ENCODE measurements at regions not wholly inside any gene's neighbourhood (a gene's known extent, or its start where the extent isn't known, plus 50 kb on each side); places are given as distances from the start of the nearest gene placed in this dataset.

DNA sequence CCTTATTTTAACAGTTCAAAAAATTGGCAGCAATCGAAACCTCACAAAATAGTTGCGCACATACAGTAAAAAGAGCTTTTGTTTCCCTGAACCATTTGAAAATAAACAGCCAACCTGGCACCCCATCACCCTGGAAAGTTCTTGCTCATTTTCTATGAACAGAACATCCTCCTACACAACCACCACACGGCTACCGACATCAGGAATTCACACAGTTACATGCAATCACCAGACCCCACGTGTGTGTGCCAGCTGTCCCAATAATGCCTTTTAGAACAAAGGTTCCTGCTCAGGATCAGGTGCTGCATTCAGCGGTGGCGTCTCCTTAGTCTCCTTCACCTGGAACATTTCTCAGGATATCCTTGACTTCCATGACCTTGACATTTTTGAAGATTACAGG lies 186.5 kb downstream of the KLF13 start:
- no peak for DNase-seq

DNA sequence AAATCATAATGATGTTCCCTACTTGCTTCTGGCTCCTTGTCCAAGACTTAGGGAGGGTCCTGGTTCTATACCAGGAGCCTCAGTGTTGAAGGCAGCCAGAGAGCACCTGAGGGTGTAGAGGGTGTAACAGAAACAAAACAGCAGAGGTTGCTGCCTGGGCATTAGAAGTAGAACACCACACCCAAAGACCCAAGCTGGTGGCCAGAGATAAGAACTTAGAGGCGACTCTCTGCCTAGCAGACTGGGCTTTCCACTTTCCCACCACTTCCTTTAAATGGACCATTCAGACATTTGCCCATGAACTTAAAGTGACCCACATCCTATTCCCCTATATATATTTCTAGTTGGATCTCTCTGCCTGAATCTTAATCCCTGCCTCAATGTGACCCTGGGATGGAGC lies 189.8 kb downstream of the KLF13 start:
- DNase-seq = no peak

GRCh38 chr15:31516874-31517273 lies 190.2 kb downstream of the KLF13 start:
- no peak for DNase-seq

DNA sequence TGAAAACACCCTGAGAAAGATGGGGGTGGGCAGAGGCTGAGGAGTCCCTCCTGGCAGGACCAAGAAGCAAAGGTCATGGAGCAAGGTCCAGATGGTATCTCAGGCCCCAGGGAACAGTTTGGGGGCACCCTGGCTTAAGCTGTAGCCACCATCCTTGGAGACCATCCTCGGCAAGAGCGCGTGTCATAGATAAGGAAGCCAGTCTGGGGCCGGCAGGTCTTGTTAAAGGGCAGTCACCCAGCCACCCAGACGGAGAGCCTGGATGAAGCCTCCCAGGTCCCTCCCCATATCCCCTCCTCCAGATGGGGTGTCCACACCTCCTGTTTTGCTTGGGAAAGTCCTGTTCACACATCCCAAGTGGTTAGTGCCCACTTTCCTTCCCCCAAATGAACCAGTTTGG lies 191.1 kb downstream of the KLF13 start:
- no peak for DNase-seq

DNA sequence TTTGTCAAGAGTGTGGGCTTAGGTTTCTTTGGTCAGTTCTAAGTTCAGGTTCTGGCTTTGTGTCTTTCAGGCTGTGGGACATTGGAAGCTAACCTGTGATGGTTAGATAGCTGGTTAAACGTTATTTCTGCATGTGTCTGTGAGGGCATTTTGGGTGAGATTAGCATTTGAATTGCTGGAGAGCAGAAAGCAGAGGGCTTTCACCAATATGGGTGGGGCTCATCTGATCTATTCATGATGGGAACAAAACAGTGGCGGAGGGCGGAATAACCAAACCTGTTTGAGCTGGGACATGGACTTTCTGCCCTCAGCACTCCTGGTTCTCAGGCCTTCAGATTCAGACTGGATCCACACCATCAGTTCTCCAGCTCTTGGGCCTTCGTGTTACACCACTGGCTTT lies 195.4 kb downstream of the KLF13 start:
- DNase-seq = no peak

DNA sequence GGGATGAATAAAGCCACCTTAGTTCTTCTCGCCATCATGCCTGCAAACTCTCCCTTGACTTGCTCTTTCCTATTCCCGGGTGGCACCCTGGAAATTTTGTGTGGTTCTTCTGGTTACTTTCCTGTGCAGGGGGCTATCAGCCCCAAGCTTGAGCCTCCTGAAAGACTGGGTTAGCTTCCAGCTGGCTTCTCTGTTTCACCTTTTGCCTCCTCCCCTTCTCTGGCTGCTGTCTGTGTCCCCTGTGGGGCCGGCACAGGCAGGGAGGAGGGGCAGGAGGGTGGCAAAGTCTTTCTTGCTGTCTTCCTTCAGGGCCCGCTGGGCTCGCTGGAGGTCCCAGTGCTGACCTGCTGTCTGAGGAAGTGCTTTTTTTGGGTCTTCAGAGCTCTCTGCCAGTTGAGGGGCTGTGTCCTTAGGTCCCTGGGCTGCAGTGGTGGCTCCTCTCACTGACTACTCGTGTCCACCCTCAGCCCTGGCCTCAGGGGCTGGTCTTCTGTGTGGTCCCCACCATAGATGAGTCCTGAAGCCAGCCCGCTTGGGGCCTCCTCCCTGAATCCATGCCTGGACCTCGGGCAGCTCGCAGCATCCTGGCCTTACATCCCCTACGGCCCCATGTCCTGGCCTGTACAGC lies 196.5 kb downstream of the KLF13 start:
- no peak for DNase-seq

DNA sequence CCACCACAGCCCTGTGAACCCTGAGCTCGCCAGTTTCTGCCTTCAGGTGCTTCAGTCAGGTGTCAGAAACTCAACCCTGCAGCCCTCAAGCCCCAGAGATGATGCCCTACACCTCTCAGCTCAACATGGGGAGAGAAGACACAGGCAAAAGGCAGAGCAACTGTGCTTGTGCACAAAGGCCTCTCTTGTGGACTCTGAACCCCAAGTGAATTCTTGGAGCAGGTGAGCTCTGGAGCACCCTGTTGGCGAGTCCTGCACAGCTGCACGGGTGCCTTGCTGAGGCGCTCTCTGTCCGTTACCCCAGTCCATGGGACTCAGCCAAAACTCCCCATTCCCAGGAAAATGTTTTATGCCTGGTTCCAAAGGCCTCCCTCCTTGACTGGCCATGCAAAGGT lies 197.0 kb downstream of the KLF13 start:
- no peak for DNase-seq

DNA sequence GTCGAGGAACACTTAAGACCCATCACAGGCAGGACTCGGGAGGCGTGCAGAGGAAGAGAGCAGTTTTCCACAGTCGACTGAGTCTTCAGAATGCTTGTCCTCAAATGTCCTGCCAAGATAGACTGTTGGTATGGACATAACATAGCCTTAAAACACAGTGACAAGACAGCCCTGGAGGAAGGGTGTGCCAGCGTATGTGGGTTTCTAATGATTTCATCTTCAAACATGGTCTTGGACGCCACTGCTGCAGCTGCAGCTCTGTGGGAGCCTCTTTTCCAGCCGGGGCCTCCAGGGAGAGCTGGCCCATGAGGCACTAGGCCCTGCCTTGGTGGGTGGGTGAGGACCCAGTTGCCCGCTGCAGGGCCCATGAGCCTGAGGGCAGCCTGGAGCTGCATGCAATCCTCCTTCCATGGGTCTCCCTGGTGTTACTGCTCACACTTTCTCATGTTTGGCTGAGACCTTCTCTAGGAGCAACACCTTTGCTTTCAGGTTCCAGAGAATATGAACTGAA lies 198.6 kb downstream of the KLF13 start:
- DNase-seq = no peak

GRCh38 chr15:31525988-31526665 lies 199.5 kb downstream of the KLF13 start:
- DNase-seq = no peak

DNA sequence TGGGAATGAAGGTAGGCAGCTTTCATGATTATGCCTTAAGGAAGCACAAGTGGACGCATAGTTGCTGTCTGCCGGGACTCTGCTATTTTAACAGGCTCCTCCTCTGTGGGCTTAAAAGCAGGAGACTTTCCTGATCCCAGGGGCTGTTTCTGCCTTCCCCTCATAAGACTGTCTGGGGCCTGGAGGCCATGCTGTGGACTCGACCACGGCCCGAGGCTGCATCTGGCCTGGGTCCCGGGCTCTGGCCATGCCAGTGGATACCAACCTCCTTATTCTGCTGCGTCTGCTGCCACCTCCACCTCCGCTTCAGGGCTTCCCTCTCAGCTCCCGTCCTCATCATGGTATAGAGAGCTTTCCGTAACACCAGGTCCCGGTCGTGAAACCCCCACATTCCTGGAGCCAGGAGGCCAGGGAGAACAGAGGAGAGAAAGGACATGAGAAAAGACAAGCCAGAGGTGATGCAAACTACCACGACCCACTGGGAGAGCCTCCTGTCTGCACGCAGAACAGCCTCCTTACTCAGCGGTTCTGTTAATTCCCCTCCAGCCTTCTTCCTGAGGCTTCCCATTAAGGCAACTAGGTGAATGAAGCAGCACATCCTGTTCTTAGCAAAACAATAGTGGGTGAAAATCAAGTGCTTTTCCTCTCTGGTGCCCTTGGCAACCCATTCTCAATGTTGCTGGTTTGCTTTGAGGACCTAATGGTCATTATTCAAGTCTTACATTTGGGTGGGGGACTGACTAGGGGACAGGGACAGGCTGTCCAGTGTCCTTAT lies 200.5 kb downstream of the KLF13 start:
- DNase-seq = no peak

DNA sequence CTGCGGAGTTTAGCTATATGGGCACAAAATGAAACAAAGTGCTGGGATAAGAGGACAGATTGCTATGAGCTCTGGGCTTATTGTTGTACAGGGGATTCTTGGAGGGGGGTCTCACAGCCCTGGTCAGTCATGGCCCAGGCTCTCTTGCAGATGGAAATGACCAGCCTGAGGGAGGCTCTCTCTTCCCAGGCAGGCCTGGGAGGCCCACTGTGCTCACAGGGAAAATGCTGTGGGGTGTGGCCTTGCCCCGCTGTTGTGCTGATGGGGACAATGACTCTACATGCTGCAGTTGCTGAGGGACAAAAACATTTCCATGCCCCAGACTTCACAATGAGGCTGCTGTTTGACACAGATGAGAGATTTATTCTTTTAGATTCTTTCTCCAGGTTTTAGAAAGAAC lies 202.2 kb downstream of the KLF13 start:
- DNase-seq = no peak

- DNase-seq = no peak
Measured at GRCh38 chr15:31537770-31538592, 211.3 kb downstream of the KLF13 start.

DNA sequence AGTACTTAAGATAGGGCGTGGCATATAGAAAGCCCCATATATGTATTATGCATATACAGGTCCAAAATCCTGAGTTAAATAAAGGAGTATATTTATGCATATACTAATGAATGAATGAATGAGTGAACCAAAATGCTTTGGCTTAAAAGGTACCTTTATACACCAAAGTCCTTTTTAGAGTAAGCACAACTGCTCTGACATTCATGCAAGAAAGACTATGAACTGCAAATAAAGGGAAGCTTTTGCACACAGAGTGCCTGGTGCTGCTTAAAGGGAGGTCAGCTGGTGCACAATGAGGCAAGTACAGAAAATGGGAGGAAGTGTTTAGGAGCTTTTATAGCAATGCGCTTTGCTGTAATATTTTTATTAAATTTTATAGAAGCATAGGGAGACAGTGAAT lies 214.0 kb downstream of the KLF13 start:
- no peak for DNase-seq

GRCh38 chr15:31544361-31544760 lies 217.7 kb downstream of the KLF13 start:
- no peak for DNase-seq

DNA sequence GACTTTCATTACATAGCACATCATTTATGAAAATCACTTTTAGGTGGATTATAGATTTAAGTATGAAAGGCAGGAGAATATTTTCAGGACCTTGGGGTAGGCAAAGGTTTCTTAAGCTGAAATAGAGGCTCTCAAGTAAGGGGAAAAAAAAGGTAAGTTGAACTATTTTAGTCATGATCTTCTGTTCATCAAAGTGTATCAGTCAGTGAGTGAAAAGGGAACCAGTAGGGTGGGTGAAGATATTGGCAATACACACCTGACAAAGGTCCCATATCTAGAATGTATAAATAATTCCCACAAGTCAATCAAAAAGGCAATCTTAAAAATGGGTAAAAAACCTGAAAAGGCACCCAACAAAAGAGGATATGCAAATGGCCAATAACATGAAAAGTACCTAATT lies 218.6 kb downstream of the KLF13 start:
- DNase-seq = no peak

DNA sequence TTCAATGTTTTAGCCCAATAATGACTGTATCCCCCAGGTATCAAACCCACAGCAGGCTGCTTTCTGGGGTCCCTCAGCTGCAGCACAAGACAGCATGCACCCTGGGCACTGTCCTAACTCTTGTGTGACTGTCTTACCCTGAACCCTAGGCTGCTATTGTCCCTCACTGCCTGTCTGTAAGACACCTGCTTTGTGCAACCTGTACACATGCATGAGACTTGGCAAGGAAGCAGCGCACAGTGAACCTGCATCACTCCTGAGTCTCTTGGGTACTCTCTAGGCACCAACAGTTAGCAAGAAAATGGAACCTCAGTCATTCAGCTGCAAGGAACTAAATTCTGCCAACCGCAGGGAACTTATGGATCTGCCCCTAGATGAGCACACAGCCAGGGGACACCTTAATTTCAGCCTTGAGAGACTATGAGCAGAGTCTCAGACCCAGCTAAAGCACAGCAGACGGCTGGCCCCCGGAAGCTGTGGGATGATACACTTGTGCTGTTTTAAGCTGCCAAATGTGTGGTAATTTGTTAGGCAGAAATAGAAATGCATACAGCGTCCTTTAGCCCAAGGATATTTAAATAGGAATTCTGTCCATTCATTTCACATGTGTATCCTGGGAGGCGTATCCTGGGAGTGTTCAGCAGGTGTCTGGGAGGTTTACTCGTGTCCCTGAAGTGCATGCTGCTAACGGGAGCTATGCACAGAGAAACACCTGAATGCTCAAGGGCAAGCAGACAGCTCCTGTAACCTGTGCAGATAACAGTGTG lies 223.8 kb downstream of the KLF13 start:
- no peak for DNase-seq

- DNase-seq = no peak
Measured at GRCh38 chr15:31551323-31551722, 224.7 kb downstream of the KLF13 start.

- DNase-seq = no peak
Measured at GRCh38 chr15:31552482-31553099, 226.0 kb downstream of the KLF13 start.

DNA sequence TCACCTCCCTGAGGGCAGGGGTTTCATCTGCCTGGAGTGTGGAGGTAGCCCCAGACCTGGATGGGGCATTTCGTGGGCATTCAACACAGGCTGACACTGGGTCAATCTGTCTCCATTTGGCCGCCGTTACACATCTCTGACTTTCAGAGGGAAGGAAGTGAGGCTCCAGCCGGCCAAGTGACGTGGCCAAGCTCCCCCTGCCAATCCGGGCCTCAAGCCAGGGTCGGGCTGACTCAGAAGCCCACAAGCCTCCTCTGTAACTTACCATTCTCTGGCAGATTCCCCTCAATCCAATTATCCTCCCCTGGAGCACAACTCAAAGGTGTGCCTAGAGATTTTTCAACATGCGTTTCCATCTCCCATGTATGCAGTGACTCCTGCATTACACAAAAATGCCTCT lies 227.6 kb downstream of the KLF13 start:
- no peak for DNase-seq

DNA sequence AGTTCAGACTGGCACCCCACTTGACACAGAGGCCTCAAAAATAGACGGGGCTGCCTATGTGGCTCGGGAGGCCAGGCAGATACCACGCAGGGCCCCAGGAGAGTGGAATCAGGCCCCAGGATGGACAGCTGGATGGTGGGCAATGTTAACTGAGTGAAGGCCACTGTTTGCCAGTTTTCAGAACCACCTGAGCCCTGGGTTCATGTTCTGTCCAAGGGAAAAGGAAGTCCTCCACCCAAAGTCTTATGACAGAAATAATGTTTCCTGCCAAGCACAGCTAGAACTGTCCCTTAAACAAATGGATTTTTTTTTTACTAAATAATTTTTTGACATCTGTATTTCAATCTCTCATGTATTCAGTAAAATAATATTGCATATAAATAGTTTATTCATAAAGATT lies 228.4 kb downstream of the KLF13 start:
- DNase-seq = no peak

DNA sequence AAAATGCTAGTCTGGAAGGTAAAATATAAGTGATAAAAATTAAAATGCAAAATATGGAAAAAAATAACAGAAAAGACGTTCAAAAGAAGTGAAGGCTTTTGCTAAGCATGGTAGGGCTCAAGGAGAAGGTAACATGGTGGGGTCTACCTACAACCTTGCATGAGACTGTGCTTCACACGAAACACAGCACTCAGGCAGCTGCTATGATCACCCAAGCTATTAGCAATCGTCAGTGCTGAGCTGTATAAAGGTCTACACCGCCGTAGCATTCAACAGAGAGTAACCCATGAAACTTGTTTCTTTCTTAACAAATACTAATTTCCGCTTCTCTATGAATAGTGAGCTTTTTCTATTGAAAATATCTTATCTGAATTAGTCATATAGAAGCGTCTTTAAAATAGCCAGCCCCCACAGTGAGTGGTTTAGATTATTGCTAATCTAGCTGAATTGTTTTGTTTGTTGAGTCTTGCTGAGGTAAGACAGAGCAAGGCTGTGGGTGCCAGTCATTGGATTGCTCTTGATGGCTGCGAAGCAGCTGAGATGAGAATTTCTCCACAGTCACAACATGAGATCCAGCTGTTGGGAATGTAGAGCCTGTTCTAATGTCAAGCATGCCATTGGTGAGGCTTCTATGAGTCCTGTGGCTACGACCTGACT lies 230.0 kb downstream of the KLF13 start:
- DNase-seq = no peak
